Stimulated activated CD4-positive, alpha-beta T cell treated with anti-CD3 and anti-CD28 coated beads, Interleukin-15, amount 100 ng/mL, for 48 hours (primary cell): ENCODE measurements at regions not wholly inside any gene's neighbourhood (a gene's known extent, or its start where the extent isn't known, plus 50 kb on each side); places are given as distances from the start of the nearest gene placed in this dataset.

ENCODE experiments used
- DNase-seq, 2 donors: peaks; one replicate each; pipeline ENCODE4 v3.0.0-alpha.2; 2020; ENCODE audit warnings: low read depth in 2 of 2

GRCh38 chr5:44868541-44868940, 59.8 kb downstream of the MRPS30 start:
- DNase-seq, result no peak

- DNase-seq, result no peak
Measured at GRCh38 chr5:44869928-44870327, 61.2 kb downstream of the MRPS30 start.

GRCh38 chr5:44870430-44870829, 61.7 kb downstream of the MRPS30 start:
- DNase-seq, result no peak

- DNase-seq, result no peak
Measured at GRCh38 chr5:44871401-44871800, 62.7 kb downstream of the MRPS30 start.

- DNase-seq, result peak; percentile 7 to 8
Measured at GRCh38 chr5:44875661-44876605, 67.2 kb downstream of the MRPS30 start.

GRCh38 chr5:44881266-44881665, 72.5 kb downstream of the MRPS30 start:
- DNase-seq, result no peak

- DNase-seq, result no peak
Measured at GRCh38 chr5:44884036-44884435, 75.3 kb downstream of the MRPS30 start.

- no peak for DNase-seq
Measured at GRCh38 chr5:44885903-44886302, 77.2 kb downstream of the MRPS30 start.

- DNase-seq, result no peak
Measured at GRCh38 chr5:44887722-44888121, 79.0 kb downstream of the MRPS30 start.

- no peak for DNase-seq
Measured at GRCh38 chr5:44888435-44888834, 79.7 kb downstream of the MRPS30 start.

GRCh38 chr5:44891116-44891515, 82.4 kb downstream of the MRPS30 start:
- no peak for DNase-seq

GRCh38 chr5:44900273-44900954, 91.7 kb downstream of the MRPS30 start:
- DNase-seq, result no peak

GRCh38 chr5:44907396-44907795, 98.6 kb downstream of the MRPS30 start:
- DNase-seq, result no peak

GRCh38 chr5:44909004-44909403, 100.3 kb downstream of the MRPS30 start:
- DNase-seq, result no peak

GRCh38 chr5:44911501-44911900, 102.8 kb downstream of the MRPS30 start:
- DNase-seq, result no peak

- no peak for DNase-seq
Measured at GRCh38 chr5:44914221-44914620, 105.5 kb downstream of the MRPS30 start.

- DNase-seq, result no peak
Measured at GRCh38 chr5:44919560-44919959, 110.8 kb downstream of the MRPS30 start.

- no peak for DNase-seq
Measured at GRCh38 chr5:44927115-44927733, 118.5 kb downstream of the MRPS30 start.

- DNase-seq, result no peak
Measured at GRCh38 chr5:44932922-44933585, 124.3 kb downstream of the MRPS30 start.

GRCh38 chr5:44933686-44934085, 124.9 kb downstream of the MRPS30 start:
- no peak for DNase-seq

- DNase-seq, result no peak
Measured at GRCh38 chr5:44935262-44935661, 126.5 kb downstream of the MRPS30 start.

- no peak for DNase-seq
Measured at GRCh38 chr5:44935871-44936270, 127.1 kb downstream of the MRPS30 start.
